PC-9 (cell line): ENCODE measurements at regions not wholly inside any gene's neighbourhood (a gene's known extent, or its start where the extent isn't known, plus 50 kb on each side); places are given as distances from the start of the nearest gene placed in this dataset.

Experiments used
- EZH2 ChIP-seq: fragments of 200-600 bp; sonication (generic); IDR thresholded peaks from 2 replicates; pipeline ENCODE4 v1.8.0; 2017; ENCODE audit warnings: antibody characterized with exemption, low read depth
- TF ChIP-seq, protein P1 (sequence below): fragments of 200-600 bp; sonication (generic); conservative IDR thresholded peaks from 2 replicates; pipeline ENCODE4 v1.6.1; 2017; ENCODE audit warnings: mixed run types, antibody characterized with exemption, mild to moderate bottlenecking, moderate library complexity

- TF ChIP-seq, protein P1, sequence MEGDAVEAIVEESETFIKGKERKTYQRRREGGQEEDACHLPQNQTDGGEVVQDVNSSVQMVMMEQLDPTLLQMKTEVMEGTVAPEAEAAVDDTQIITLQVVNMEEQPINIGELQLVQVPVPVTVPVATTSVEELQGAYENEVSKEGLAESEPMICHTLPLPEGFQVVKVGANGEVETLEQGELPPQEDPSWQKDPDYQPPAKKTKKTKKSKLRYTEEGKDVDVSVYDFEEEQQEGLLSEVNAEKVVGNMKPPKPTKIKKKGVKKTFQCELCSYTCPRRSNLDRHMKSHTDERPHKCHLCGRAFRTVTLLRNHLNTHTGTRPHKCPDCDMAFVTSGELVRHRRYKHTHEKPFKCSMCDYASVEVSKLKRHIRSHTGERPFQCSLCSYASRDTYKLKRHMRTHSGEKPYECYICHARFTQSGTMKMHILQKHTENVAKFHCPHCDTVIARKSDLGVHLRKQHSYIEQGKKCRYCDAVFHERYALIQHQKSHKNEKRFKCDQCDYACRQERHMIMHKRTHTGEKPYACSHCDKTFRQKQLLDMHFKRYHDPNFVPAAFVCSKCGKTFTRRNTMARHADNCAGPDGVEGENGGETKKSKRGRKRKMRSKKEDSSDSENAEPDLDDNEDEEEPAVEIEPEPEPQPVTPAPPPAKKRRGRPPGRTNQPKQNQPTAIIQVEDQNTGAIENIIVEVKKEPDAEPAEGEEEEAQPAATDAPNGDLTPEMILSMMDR: no peak
- TF ChIP-seq EZH2: no peak
Observed at GRCh38 chr6:120103618-120104017, 754.1 kb upstream of the MAN1A1 start.
